GM13976 (cell line): ENCODE measurements at regions not wholly inside any gene's neighbourhood (a gene's known extent, or its start where the extent isn't known, plus 50 kb on each side); places are given as distances from the start of the nearest gene placed in this dataset.

ENCODE experiments used
- DNase-seq: peaks from one replicate; pipeline ENCODE4 v3.0.0; 2012; ENCODE audit warnings: low spot score
- CTCF ChIP-seq: IDR thresholded peaks from 2 replicates; pipeline ENCODE4 v1.5.1; 2012; ENCODE audit warnings: borderline replicate concordance, mild to moderate bottlenecking; ENCODE audit not compliant: insufficient read depth; ENCODE audit errors: extremely low read depth, missing control alignments, control extremely low read depth
- in situ Hi-C: fragments of 300-500 bp; cut with MboI; formaldehyde crosslinking; loops from one replicate; pipeline ENCODE4 v1.12.0; 2022; ENCODE audit warnings: low sequenced_read_pairs, mixed read lengths, inconsistent platforms; ENCODE audit not compliant: unreplicated experiment

GRCh38 chr10:21082206-21082605 lies 185.1 kb upstream of the NEBL start:
- in situ Hi-C loops, result loop anchor here (25.0 kb wide), 1 partner anchor 405 kb away; no protein-coding TSS in a partner anchor
- no peak for TF ChIP-seq CTCF
- no peak for DNase-seq

GRCh38 chr10:21080261-21080660 lies 183.2 kb upstream of the NEBL start:
- DNase-seq, result no peak
- no peak for TF ChIP-seq CTCF
- in situ Hi-C loops, result loop anchor here (25.0 kb wide), 1 partner anchor 407 kb away; no protein-coding TSS in a partner anchor

GRCh38 chr10:21079330-21079658 lies 182.2 kb upstream of the NEBL start:
- DNase-seq, result no peak
- TF ChIP-seq CTCF, result no peak
- in situ Hi-C loops, result loop anchor here (10.0 to 25.0 kb wide), 2 partner anchors 196 to 408 kb away; no protein-coding TSS in a partner anchor

GRCh38 chr10:21078410-21079329 lies 181.6 kb upstream of the NEBL start:
- in situ Hi-C loops, result loop anchor here (10.0 to 25.0 kb wide), 2 partner anchors 196 to 409 kb away; no protein-coding TSS in a partner anchor
- peak; percentile 56 for TF ChIP-seq CTCF
- DNase-seq, result peak; percentile 18

- no peak for DNase-seq
- in situ Hi-C loops, result loop anchor here (10.0 to 25.0 kb wide), 2 partner anchors 197 to 410 kb away; no protein-coding TSS in a partner anchor
- TF ChIP-seq CTCF, result no peak
Observed at GRCh38 chr10:21077681-21078080, 180.6 kb upstream of the NEBL start.

- in situ Hi-C loops, result loop anchor here (10.0 to 25.0 kb wide), 2 partner anchors 198 to 411 kb away; no protein-coding TSS in a partner anchor
- DNase-seq, result no peak
- no peak for TF ChIP-seq CTCF
Observed at GRCh38 chr10:21076381-21076780, 179.3 kb upstream of the NEBL start.
